ENCODE measurements at regions not wholly inside any gene's neighbourhood (a gene's known extent, or its start where the extent isn't known, plus 50 kb on each side); places are given as distances from the start of the nearest gene placed in this dataset.

- Histone ChIP-seq H3K9me3 (ENCODE audit: control insufficient read depth, low read depth, low read length) (no peaks in the 10 kb centered on the region), H3K27me3 (ENCODE audit: insufficient read depth, low read length) (no peaks in the 10 kb centered on the region), H3T11ph (ENCODE audit: low read length) (no peak overlapping the region), H4K8ac (replicated peaks; ENCODE audit: insufficient read length, low read depth, low read length) (no peak overlapping the region), H3K79me2 (ENCODE audit: insufficient read depth, low read length) (no peaks in the 10 kb centered on the region), H3K18ac (ENCODE audit: insufficient read length, low read depth, low read length) (no peak overlapping the region), H3K23ac (ENCODE audit: insufficient read length, low read depth, low read length) (no peak overlapping the region), H2BK5ac (ENCODE audit: insufficient read length, low read length) (no peak overlapping the region), H3K4ac (ENCODE audit: low read depth, low read length) (no peak overlapping the region), H2BK12ac (ENCODE audit: insufficient read length, low read depth, low read length) (no peak overlapping the region), H4K5ac (ENCODE audit: insufficient read length, low read depth, low read length) (no peak overlapping the region), H3K27ac (ENCODE audit: insufficient read length, low read depth, low read length) (no peak overlapping the region), H4K91ac (ENCODE audit: insufficient read length, low read depth, low read length) (no peak overlapping the region), H3K56ac (ENCODE audit: insufficient read length, low read depth, low read length) (no peak overlapping the region), H3K23me2 (ENCODE audit: insufficient read length, low read depth, low read length, poor library complexity, severe bottlenecking) (no peaks in the 10 kb centered on the region), H2AK5ac (ENCODE audit: insufficient read length, low read length) (no peak overlapping the region), H3K9ac (ENCODE audit: extremely low read depth, insufficient read length, low read length) (no peak overlapping the region), H3K4me1 (ENCODE audit: insufficient read depth, low read length) (no peaks in the 10 kb centered on the region), H2BK20ac (ENCODE audit: low read depth, low read length, poor library complexity, severe bottlenecking) (no peak overlapping the region), H2BK120ac (ENCODE audit: low read depth, low read length, poor library complexity, severe bottlenecking) (no peak overlapping the region), H4K20me1 (ENCODE audit: control insufficient read depth, insufficient read depth, insufficient read length) (no peaks in the 10 kb centered on the region), H3K14ac (ENCODE audit: insufficient read depth, low read length) (no peak overlapping the region), H3K79me1 (ENCODE audit: insufficient read depth, low read depth, low read length, poor library complexity, severe bottlenecking) (no peaks in the 10 kb centered on the region), H3K4me2 (ENCODE audit: insufficient read depth, insufficient read length, low read length) (no peak overlapping the region), H2AFZ (ENCODE audit: low read length) (no peak overlapping the region), H2BK15ac (ENCODE audit: low read depth, low read length) (no peak overlapping the region)
- WGBS (ENCODE audit: extremely low coverage, insufficient read length, low lambda C conversion rate) = no CpG with 5 or more reads among the region's 3 CpGs
- Mint-ChIP-seq H3K36me3 (ENCODE audit: insufficient read depth in 1 of 3, low read depth in 3 of 3) (no peaks in the 10 kb centered on the region), H3K4me1 (no peaks in the 10 kb centered on the region), H3K9me3 (no peaks in the 10 kb centered on the region), H3K4me3 (no peak overlapping the region), H3K27ac (no peak overlapping the region), H3K27me3 (ENCODE audit: low read depth) (no peaks in the 10 kb centered on the region)
- DNase-seq = peak; percentile 41
- peak; percentile 62 for TF ChIP-seq CTCF (conservative IDR thresholded peaks at IDR 0.05)
Measured at GRCh38 chr11:37712251-37712650, 1114.2 kb upstream of the RAG2 start.
